ENCODE measurements at regions not wholly inside any gene's neighbourhood (a gene's known extent, or its start where the extent isn't known, plus 50 kb on each side); places are given as distances from the start of the nearest gene placed in this dataset.

- TF ChIP-seq, protein P1, sequence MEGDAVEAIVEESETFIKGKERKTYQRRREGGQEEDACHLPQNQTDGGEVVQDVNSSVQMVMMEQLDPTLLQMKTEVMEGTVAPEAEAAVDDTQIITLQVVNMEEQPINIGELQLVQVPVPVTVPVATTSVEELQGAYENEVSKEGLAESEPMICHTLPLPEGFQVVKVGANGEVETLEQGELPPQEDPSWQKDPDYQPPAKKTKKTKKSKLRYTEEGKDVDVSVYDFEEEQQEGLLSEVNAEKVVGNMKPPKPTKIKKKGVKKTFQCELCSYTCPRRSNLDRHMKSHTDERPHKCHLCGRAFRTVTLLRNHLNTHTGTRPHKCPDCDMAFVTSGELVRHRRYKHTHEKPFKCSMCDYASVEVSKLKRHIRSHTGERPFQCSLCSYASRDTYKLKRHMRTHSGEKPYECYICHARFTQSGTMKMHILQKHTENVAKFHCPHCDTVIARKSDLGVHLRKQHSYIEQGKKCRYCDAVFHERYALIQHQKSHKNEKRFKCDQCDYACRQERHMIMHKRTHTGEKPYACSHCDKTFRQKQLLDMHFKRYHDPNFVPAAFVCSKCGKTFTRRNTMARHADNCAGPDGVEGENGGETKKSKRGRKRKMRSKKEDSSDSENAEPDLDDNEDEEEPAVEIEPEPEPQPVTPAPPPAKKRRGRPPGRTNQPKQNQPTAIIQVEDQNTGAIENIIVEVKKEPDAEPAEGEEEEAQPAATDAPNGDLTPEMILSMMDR (IDR thresholded peaks at IDR 0.05; ENCODE audit: unreplicated experiment), result no peak
- Mint-ChIP-seq H3K36me3 (ENCODE audit: insufficient read depth, unreplicated experiment) (peaks cover 12% of the 10 kb centered on the region), H3K4me3 (ENCODE audit: unreplicated experiment) (no peak overlapping the region), H3K4me1 (ENCODE audit: insufficient read depth, unreplicated experiment) (peaks cover 14% of the 10 kb centered on the region), H3K27me3 (ENCODE audit: insufficient read depth, unreplicated experiment) (no peaks in the 10 kb centered on the region), H3K9me3 (ENCODE audit: unreplicated experiment) (no peaks in the 10 kb centered on the region), H3K27ac (ENCODE audit: low read depth, unreplicated experiment) (no peak overlapping the region)
- no TSS peak for BruUV-seq (replicated peaks)
- CTCF ChIA-PET, result interaction anchor here (0.8 kb wide), 1 partner anchor 15 kb away, joined by 3 read pairs; no protein-coding TSS in a partner anchor
- DNase-seq (ENCODE audit: unreplicated experiment), result no peak
- intact Hi-C loops (cut with micrococcal nuclease), result no loop called here
- POLR2A ChIA-PET, result no interaction called here
Observed at GRCh38 chr3:150084128-150084527, 113.4 kb upstream of the PFN2 start.

GRCh38 chr3:150083655-150084042, 113.0 kb upstream of the PFN2 start:
- ChIA-PET CTCF (interaction anchor here (0.8 to 0.9 kb wide), 2 partner anchors 9 to 14 kb away, joined by 3 read pairs; no protein-coding TSS in a partner anchor), POLR2A (no interaction called here)
- Mint-ChIP-seq H3K27ac (ENCODE audit: low read depth, unreplicated experiment) (no peak overlapping the region), H3K27me3 (ENCODE audit: insufficient read depth, unreplicated experiment) (no peaks in the 10 kb centered on the region), H3K36me3 (ENCODE audit: insufficient read depth, unreplicated experiment) (peaks cover 9% of the 10 kb centered on the region), H3K4me3 (ENCODE audit: unreplicated experiment) (no peak overlapping the region), H3K4me1 (ENCODE audit: insufficient read depth, unreplicated experiment) (peaks cover 19% of the 10 kb centered on the region), H3K9me3 (ENCODE audit: unreplicated experiment) (no peaks in the 10 kb centered on the region)
- BruUV-seq (replicated peaks), result no TSS peak
- TF ChIP-seq, protein P1 (IDR thresholded peaks at IDR 0.05; ENCODE audit: unreplicated experiment), result no peak
- no peak for DNase-seq (ENCODE audit: unreplicated experiment)
- intact Hi-C loops (cut with micrococcal nuclease), result no loop called here

DNA sequence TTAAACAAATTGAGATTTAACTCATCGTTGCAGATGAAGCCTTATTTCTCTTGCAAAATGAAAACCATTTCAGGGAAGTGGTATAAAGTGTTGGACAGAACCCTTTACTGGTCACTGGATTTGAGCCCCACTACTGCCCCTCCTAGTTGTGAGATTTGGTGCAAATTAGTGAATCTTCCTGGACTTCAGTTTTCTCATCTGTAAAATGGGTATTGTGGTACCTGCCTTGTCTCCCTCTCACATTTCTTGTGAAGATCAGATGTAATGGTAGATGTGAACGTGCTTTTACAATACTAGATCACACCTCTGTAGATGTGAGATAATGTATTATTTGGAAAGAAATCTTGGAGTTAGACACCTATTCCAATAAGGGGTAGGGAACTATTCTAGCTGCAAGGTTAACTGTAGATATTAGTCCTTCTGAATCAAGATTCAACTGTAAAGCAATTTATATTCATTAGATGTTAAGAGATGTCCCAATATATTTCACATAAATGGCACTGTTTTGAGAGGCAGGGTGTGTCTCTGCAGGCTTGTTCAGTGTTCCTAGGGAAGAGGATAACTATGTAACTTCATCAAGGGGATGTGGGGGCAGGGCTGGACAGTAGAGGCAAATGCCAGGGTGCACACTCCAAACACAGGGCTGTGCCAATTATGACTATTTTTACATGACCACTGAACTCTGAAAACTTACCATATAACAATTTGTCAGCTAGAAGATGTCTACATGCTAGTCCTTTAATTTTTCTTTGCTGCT, 112.4 kb upstream of the PFN2 start:
- Mint-ChIP-seq H3K9me3 (ENCODE audit: unreplicated experiment) (no peaks in the 10 kb centered on the region), H3K4me1 (ENCODE audit: insufficient read depth, unreplicated experiment) (peaks cover 21% of the 10 kb centered on the region), H3K4me3 (ENCODE audit: unreplicated experiment) (no peak overlapping the region), H3K36me3 (ENCODE audit: insufficient read depth, unreplicated experiment) (peaks cover 6% of the 10 kb centered on the region), H3K27me3 (ENCODE audit: insufficient read depth, unreplicated experiment) (no peaks in the 10 kb centered on the region), H3K27ac (ENCODE audit: low read depth, unreplicated experiment) (no peak overlapping the region)
- BruUV-seq (replicated peaks), result no TSS peak
- no peak for DNase-seq (ENCODE audit: unreplicated experiment)
- ChIA-PET CTCF (interaction anchor here (0.8 to 0.9 kb wide), 2 partner anchors 10 to 14 kb away, joined by 3 read pairs; no protein-coding TSS in a partner anchor), POLR2A (no interaction called here)
- intact Hi-C loops (cut with micrococcal nuclease), result no loop called here
- TF ChIP-seq, protein P1 (IDR thresholded peaks at IDR 0.05; ENCODE audit: unreplicated experiment), result no peak

- H3K4me3 Mint-ChIP-seq (ENCODE audit: unreplicated experiment), result no peak overlapping the region
- peak; percentile 41 for DNase-seq (ENCODE audit: unreplicated experiment)
- peaks cover 21% of the 10 kb centered on the region for H3K4me1 Mint-ChIP-seq (ENCODE audit: insufficient read depth, unreplicated experiment)
- BruUV-seq (replicated peaks), result no TSS peak
- intact Hi-C loops (cut with micrococcal nuclease), result no loop called here
- ChIA-PET CTCF (interaction anchor here (0.6 kb wide), 1 partner anchor 310 kb away, joined by 3 read pairs; no protein-coding TSS in a partner anchor), POLR2A (interaction anchor here (1.1 to 1.2 kb wide), 2 partner anchors 13 kb away, joined by 3 to 4 read pairs; no protein-coding TSS in a partner anchor)
- H3K9me3 Mint-ChIP-seq (ENCODE audit: unreplicated experiment), result no peaks in the 10 kb centered on the region
- no peaks in the 10 kb centered on the region for H3K27me3 Mint-ChIP-seq (ENCODE audit: insufficient read depth, unreplicated experiment)
- H3K36me3 Mint-ChIP-seq (ENCODE audit: insufficient read depth, unreplicated experiment), result peaks cover 6% of the 10 kb centered on the region
- no peak overlapping the region for H3K27ac Mint-ChIP-seq (ENCODE audit: low read depth, unreplicated experiment)
- TF ChIP-seq, protein P1 (IDR thresholded peaks at IDR 0.05; ENCODE audit: unreplicated experiment), result no peak
Observed at GRCh38 chr3:150081084-150081483, 110.4 kb upstream of the PFN2 start.
